Keratinocyte (primary cell): ENCODE measurements at regions not wholly inside any gene's neighbourhood (a gene's known extent, or its start where the extent isn't known, plus 50 kb on each side); places are given as distances from the start of the nearest gene placed in this dataset.

Experiments
- DNase-seq: peaks from one replicate; pipeline ENCODE4 v3.0.0-alpha.2; 2011; ENCODE audit warnings: low read depth, missing footprints, low spot score
- FAIRE-seq: peaks from 2 replicates; lab custom pipeline; 2011; peaks lifted over from hg19 to GRCh38; lab: Jason Lieb, UNC
- H2AFZ ChIP-seq: 2 replicates; pipeline ENCODE4 v1.6.0; 2012; ENCODE audit warnings: low read length, control low read depth, inconsistent platforms; ENCODE audit not compliant: control insufficient read depth
- H3K27ac ChIP-seq: 2 replicates; pipeline ENCODE4 v1.5.1; 2011; ENCODE audit warnings: low read length; ENCODE audit not compliant: control insufficient read depth, insufficient read depth
- H3K27me3 ChIP-seq: 3 replicates; pipeline ENCODE4 v1.6.0; 2011; ENCODE audit warnings: low read length; ENCODE audit not compliant: control insufficient read depth, insufficient read depth; ENCODE audit errors: extremely low read depth
- H3K36me3 ChIP-seq, 2 experiments: 2 replicates in 1 of 2; 3 replicates in 1 of 2; pipeline ENCODE4 v1.5.1; 2011; ENCODE audit warnings: low read length in 2 of 2, mild to moderate bottlenecking in 1 of 2; ENCODE audit not compliant: control insufficient read depth in 2 of 2, insufficient read depth in 2 of 2; ENCODE audit errors: extremely low read depth in 1 of 2
- H3K4me1 ChIP-seq: 3 replicates; pipeline ENCODE4 v1.5.1; 2011; ENCODE audit warnings: low read length; ENCODE audit not compliant: control insufficient read depth, insufficient read depth; ENCODE audit errors: extremely low read depth
- H3K4me2 ChIP-seq: 3 replicates; pipeline ENCODE4 v1.6.0; 2011; ENCODE audit warnings: low read depth, low read length; ENCODE audit not compliant: control insufficient read depth, insufficient read depth; ENCODE audit errors: extremely low read depth
- H3K4me3 ChIP-seq, 3 experiments: fragments of 200-600 bp in 1 of 3; sonication (generic) in 1 of 3; 2 replicates in 2 of 3; 3 replicates in 1 of 3; pipeline ENCODE4 v1.5.1; 2011 to 2016; ENCODE audit warnings: low read length in 3 of 3, mild to moderate bottlenecking in 3 of 3, control low read depth in 2 of 3, inconsistent platforms in 1 of 3, low read depth in 1 of 3, mixed read lengths in 1 of 3, mixed run types in 1 of 3, moderate library complexity in 1 of 3; ENCODE audit not compliant: control insufficient read depth in 2 of 3, insufficient read depth in 2 of 3; ENCODE audit errors: extremely low read depth in 1 of 3
- H3K79me2 ChIP-seq: 2 replicates; pipeline ENCODE4 v1.6.0; 2012; ENCODE audit warnings: low read length; ENCODE audit not compliant: control insufficient read depth, insufficient read depth
- H3K9ac ChIP-seq: 3 replicates; pipeline ENCODE4 v1.6.0; 2011; ENCODE audit warnings: low read length; ENCODE audit not compliant: control insufficient read depth, insufficient read depth; ENCODE audit errors: extremely low read depth
- H3K9me1 ChIP-seq: 3 replicates; pipeline ENCODE4 v1.6.0; 2011; ENCODE audit warnings: low read length; ENCODE audit not compliant: control insufficient read depth, insufficient read depth; ENCODE audit errors: extremely low read depth
- H3K9me3 ChIP-seq: 2 replicates; pipeline ENCODE4 v1.5.1; 2012; ENCODE audit warnings: low read depth, low read length; ENCODE audit not compliant: control insufficient read depth
- H4K20me1 ChIP-seq: 3 replicates; pipeline ENCODE4 v1.6.0; 2011; ENCODE audit warnings: low read length; ENCODE audit not compliant: control insufficient read depth, insufficient read depth; ENCODE audit errors: extremely low read depth
- CTCF ChIP-seq, 3 experiments: IDR thresholded peaks in 1 of 3; conservative IDR thresholded peaks in 1 of 3; optimal IDR thresholded peaks in 1 of 3; 2 replicates in 2 of 3; 3 replicates in 1 of 3; pipeline versions ENCODE3 to v1.5.1; 2011; ENCODE audit warnings: low read length in 3 of 3, mild to moderate bottlenecking in 3 of 3, moderate library complexity in 2 of 3, control low read depth in 1 of 3, inconsistent platforms in 1 of 3; ENCODE audit not compliant: insufficient read depth in 2 of 3; ENCODE audit errors: extremely low read depth in 1 of 3
- EZH2 ChIP-seq: IDR thresholded peaks from one replicate; pipeline ENCODE4 v1.6.1; 2012; ENCODE audit warnings: inconsistent platforms, mild to moderate bottlenecking, low read length, moderate library complexity
- dilution Hi-C: fragments of 300-500 bp; cut with MboI; formaldehyde crosslinking; loops from one replicate; pipeline ENCODE4 v1.7.0; 2020; ENCODE audit warnings: low sequenced_read_pairs; ENCODE audit not compliant: extremely low pct_ligation_motif_present

- Histone ChIP-seq H3K4me1 (no peaks in the 10 kb centered on the region), H3K27me3 (no peaks in the 10 kb centered on the region), H2AFZ (no peak overlapping the region), H3K4me3 (no peak overlapping the region), H3K9me3 (peaks cover 2% of the 10 kb centered on the region), H3K36me3 (no peaks in the 10 kb centered on the region), H3K4me2 (no peak overlapping the region), H3K9me1 (no peaks in the 10 kb centered on the region), H3K27ac (no peak overlapping the region), H3K79me2 (no peaks in the 10 kb centered on the region), H4K20me1 (no peaks in the 10 kb centered on the region), H3K9ac (no peak overlapping the region)
- dilution Hi-C loops: no loop called here
- FAIRE-seq (no peak), DNase-seq (no peak)
- TF ChIP-seq EZH2: no peak
- TF ChIP-seq CTCF (optimal IDR thresholded peaks at IDR 0.05 in 1 of 3, IDR thresholded peaks at IDR 0.05 in 1 of 3, conservative IDR thresholded peaks at IDR 0.05 in 1 of 3; ENCODE audit: extremely low read depth in 1 of 3, insufficient read depth in 2 of 3, low read length in 3 of 3): no peak
Observed at GRCh38 chr19:28142258-28142657, 1070.7 kb downstream of the UQCRFS1 start.

GRCh38 chr19:28140201-28140600 lies 1072.8 kb downstream of the UQCRFS1 start:
- H3K36me3 ChIP-seq: no peaks in the 10 kb centered on the region
- H3K79me2 ChIP-seq: no peaks in the 10 kb centered on the region
- H3K9me3 ChIP-seq: no peaks in the 10 kb centered on the region
- no peak overlapping the region for H2AFZ ChIP-seq
- no peaks in the 10 kb centered on the region for H3K9me1 ChIP-seq
- no peak for FAIRE-seq
- no peak overlapping the region for H3K4me3 ChIP-seq
- no peak overlapping the region for H3K4me2 ChIP-seq
- no peak for DNase-seq
- TF ChIP-seq CTCF (optimal IDR thresholded peaks at IDR 0.05 in 1 of 3, IDR thresholded peaks at IDR 0.05 in 1 of 3, conservative IDR thresholded peaks at IDR 0.05 in 1 of 3; ENCODE audit: extremely low read depth in 1 of 3, insufficient read depth in 2 of 3, low read length in 3 of 3): no peak
- no peak for TF ChIP-seq EZH2
- H4K20me1 ChIP-seq: no peaks in the 10 kb centered on the region
- no peak overlapping the region for H3K27ac ChIP-seq
- H3K4me1 ChIP-seq: no peaks in the 10 kb centered on the region
- no peaks in the 10 kb centered on the region for H3K27me3 ChIP-seq
- no peak overlapping the region for H3K9ac ChIP-seq
- dilution Hi-C loops: no loop called here
